ENCODE measurements at regions not wholly inside any gene's neighbourhood (a gene's known extent, or its start where the extent isn't known, plus 50 kb on each side); places are given as distances from the start of the nearest gene placed in this dataset.

GRCh38 chr5:92424785-92425426, 1041.8 kb upstream of the ARRDC3 start:
- no peak for TF ChIP-seq MAX (IDR thresholded peaks at IDR 0.05; ENCODE audit: low read depth, low read length)
- TF ChIP-seq MYC (IDR thresholded peaks at IDR 0.05; ENCODE audit: low read depth, low read length), result no peak
- no peak for TF ChIP-seq CTCF (IDR thresholded peaks at IDR 0.05; ENCODE audit: low read depth, low read length)
- TF ChIP-seq POLR2A (IDR thresholded peaks at IDR 0.05; ENCODE audit: extremely low read depth, insufficient read length), result no peak
- DNase-seq (ENCODE audit: low read depth), result no peak
- no peak overlapping the region for H3K4me3 ChIP-seq (ENCODE audit: low read depth, low read length)

- no peak for TF ChIP-seq MYC (IDR thresholded peaks at IDR 0.05; ENCODE audit: low read depth, low read length)
- TF ChIP-seq POLR2A (IDR thresholded peaks at IDR 0.05; ENCODE audit: extremely low read depth, insufficient read length), result no peak
- TF ChIP-seq CTCF (IDR thresholded peaks at IDR 0.05; ENCODE audit: low read depth, low read length), result no peak
- no peak for TF ChIP-seq MAX (IDR thresholded peaks at IDR 0.05; ENCODE audit: low read depth, low read length)
- H3K4me3 ChIP-seq (ENCODE audit: low read depth, low read length), result no peak overlapping the region
- DNase-seq (ENCODE audit: low read depth), result no peak
Observed at GRCh38 chr5:92421942-92422341, 1038.8 kb upstream of the ARRDC3 start.

GRCh38 chr5:92421196-92421595, 1038.1 kb upstream of the ARRDC3 start:
- TF ChIP-seq CTCF (IDR thresholded peaks at IDR 0.05; ENCODE audit: low read depth, low read length), result no peak
- DNase-seq (ENCODE audit: low read depth), result no peak
- no peak overlapping the region for H3K4me3 ChIP-seq (ENCODE audit: low read depth, low read length)

GRCh38 chr5:92419261-92419660, 1036.1 kb upstream of the ARRDC3 start:
- no peak overlapping the region for H3K4me3 ChIP-seq (ENCODE audit: low read depth, low read length)
- TF ChIP-seq MYC (IDR thresholded peaks at IDR 0.05; ENCODE audit: low read depth, low read length), result no peak
- no peak for TF ChIP-seq MAX (IDR thresholded peaks at IDR 0.05; ENCODE audit: low read depth, low read length)
- TF ChIP-seq CTCF (IDR thresholded peaks at IDR 0.05; ENCODE audit: low read depth, low read length), result no peak
- TF ChIP-seq POLR2A (IDR thresholded peaks at IDR 0.05; ENCODE audit: extremely low read depth, insufficient read length), result no peak
- no peak for DNase-seq (ENCODE audit: low read depth)

GRCh38 chr5:92418341-92418740, 1035.2 kb upstream of the ARRDC3 start:
- no peak for DNase-seq (ENCODE audit: low read depth)
- no peak for TF ChIP-seq MAX (IDR thresholded peaks at IDR 0.05; ENCODE audit: low read depth, low read length)
- TF ChIP-seq MYC (IDR thresholded peaks at IDR 0.05; ENCODE audit: low read depth, low read length), result no peak
- H3K4me3 ChIP-seq (ENCODE audit: low read depth, low read length), result no peak overlapping the region

- no peak for DNase-seq (ENCODE audit: low read depth)
- TF ChIP-seq POLR2A (IDR thresholded peaks at IDR 0.05; ENCODE audit: extremely low read depth, insufficient read length), result no peak
- TF ChIP-seq CTCF (IDR thresholded peaks at IDR 0.05; ENCODE audit: low read depth, low read length), result no peak
- no peak for TF ChIP-seq MYC (IDR thresholded peaks at IDR 0.05; ENCODE audit: low read depth, low read length)
- H3K4me3 ChIP-seq (ENCODE audit: low read depth, low read length), result no peak overlapping the region
Observed at GRCh38 chr5:92409134-92409533, 1026.0 kb upstream of the ARRDC3 start.

All from NB4 (cell line).